Right lobe of liver (tissue), 4 donors: ENCODE measurements at regions not wholly inside any gene's neighbourhood (a gene's known extent, or its start where the extent isn't known, plus 50 kb on each side); places are given as distances from the start of the nearest gene placed in this dataset.

ENCODE experiments used
- CTCF ChIP-seq, 4 donors: fragments of 200-600 bp in 3 of 4; fragments of 450-650 bp in 1 of 4; IDR thresholded peaks; one replicate each; pipeline versions ENCODE4 v1.5.1 to v1.8.0; 2016 to 2022; ENCODE audit warnings: antibody characterized with exemption in 4 of 4, mild to moderate bottlenecking in 2 of 4
- POLR2A ChIP-seq: fragments of 450-650 bp; IDR thresholded peaks from one replicate; pipeline ENCODE4 v1.6.1; 2017; ENCODE audit warnings: antibody characterized with exemption, mild to moderate bottlenecking
- donor health status: DM: no; HTN: no; CAD: no.
- donor health status: DM: no; HTN: no; CAD: no.
- donor health status: DM: no; HTN: yes; CAD: no.

- TF ChIP-seq POLR2A (no peak), CTCF (IDR thresholded peaks at IDR 0.05) (no peak)
These were observed 66.1 kb upstream of the WNT4 start for GRCh38 chr1:22208973-22209378.
